C4-2B (cell line): ENCODE measurements at regions not wholly inside any gene's neighbourhood (a gene's known extent, or its start where the extent isn't known, plus 50 kb on each side); places are given as distances from the start of the nearest gene placed in this dataset.

Experiments used
- CTCF ChIP-seq: fragments of 450-650 bp; conservative IDR thresholded peaks from 2 replicates; pipeline ENCODE4 v1.5.1; 2017; ENCODE audit warnings: mild to moderate bottlenecking
- ZFX ChIP-seq: fragments of 450-650 bp; IDR thresholded peaks from 2 replicates; pipeline ENCODE4 v1.6.1; 2017

DNA sequence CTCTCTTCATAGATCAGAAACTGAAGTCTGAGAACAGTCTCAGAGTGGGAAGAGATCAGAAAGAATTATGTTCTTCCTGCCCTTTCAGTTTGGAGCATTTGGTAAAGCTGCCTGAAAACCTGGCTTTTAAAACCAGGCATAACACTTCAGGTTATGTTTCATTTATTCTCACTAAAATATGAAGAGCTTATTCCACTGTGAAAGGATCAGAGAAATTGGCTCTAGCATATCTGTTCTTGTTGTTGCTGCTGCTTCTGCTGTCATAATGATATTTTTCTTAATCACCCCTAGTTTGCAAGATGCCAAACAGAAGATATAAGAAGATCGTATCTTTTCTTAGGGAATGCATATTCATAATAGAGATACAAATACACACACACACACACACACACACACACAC, 476.9 kb downstream of the XIRP2 start:
- TF ChIP-seq CTCF, result no peak
- no peak for TF ChIP-seq ZFX
